Mesenchymal stem cell (in vitro differentiated cells and primary cell): ENCODE measurements at regions not wholly inside any gene's neighbourhood (a gene's known extent, or its start where the extent isn't known, plus 50 kb on each side); places are given as distances from the start of the nearest gene placed in this dataset.

Source experiments
- DNase-seq: peaks from one replicate; pipeline ENCODE4 v3.0.0-alpha.2; 2013
- H2AFZ ChIP-seq: one replicate; pipeline ENCODE4 v1.6.1; 2013; ENCODE audit warnings: low read depth, mild to moderate bottlenecking, control low read depth, inconsistent platforms, low read length, moderate library complexity
- H2AK5ac ChIP-seq: 2 replicates; pipeline ENCODE4 v1.6.1; 2013; ENCODE audit warnings: low read length, moderate library complexity, mild to moderate bottlenecking, inconsistent platforms; ENCODE audit not compliant: severe bottlenecking
- H2BK120ac ChIP-seq: one replicate; pipeline ENCODE4 v1.6.1; 2013; ENCODE audit warnings: low read depth, mild to moderate bottlenecking, inconsistent platforms, low read length, moderate library complexity
- H2BK12ac ChIP-seq, 2 experiments: one replicate each; pipeline ENCODE4 v1.6.1; 2013; ENCODE audit warnings: inconsistent platforms in 2 of 2, low read length in 2 of 2, mild to moderate bottlenecking in 2 of 2, moderate library complexity in 2 of 2, control low read depth in 1 of 2
- H2BK15ac ChIP-seq: one replicate; pipeline ENCODE4 v1.6.1; 2013; ENCODE audit warnings: mild to moderate bottlenecking, low read depth, inconsistent platforms; ENCODE audit not compliant: poor library complexity, severe bottlenecking
- H2BK5ac ChIP-seq: 2 replicates; pipeline ENCODE4 v1.6.1; 2013; ENCODE audit warnings: low read depth, mild to moderate bottlenecking, low read length, control low read depth, inconsistent platforms; ENCODE audit not compliant: poor library complexity, severe bottlenecking
- H3K14ac ChIP-seq, 2 experiments: one replicate each; pipeline ENCODE4 v1.6.1; 2013; ENCODE audit warnings: inconsistent platforms in 2 of 2, low read length in 2 of 2, control low read depth in 1 of 2, mild to moderate bottlenecking in 1 of 2, moderate library complexity in 1 of 2
- H3K18ac ChIP-seq, 2 experiments: one replicate each; pipeline ENCODE4 v1.6.1; 2013; ENCODE audit warnings: inconsistent platforms in 2 of 2, low read length in 2 of 2, control low read depth in 1 of 2, low read depth in 1 of 2, mild to moderate bottlenecking in 1 of 2
- H3K23ac ChIP-seq, 2 experiments: one replicate each; pipeline ENCODE4 v1.6.1; 2013; ENCODE audit warnings: inconsistent platforms in 2 of 2, low read length in 2 of 2, mild to moderate bottlenecking in 2 of 2, moderate library complexity in 2 of 2, control low read depth in 1 of 2
- H3K27ac ChIP-seq: 2 replicates; pipeline ENCODE4 v1.5.1; 2013; ENCODE audit warnings: mild to moderate bottlenecking, moderate library complexity, low read length, control low read depth, inconsistent platforms; ENCODE audit not compliant: poor library complexity, severe bottlenecking
- H3K27me3 ChIP-seq, 2 experiments: 2 replicates each; pipeline versions ENCODE4 v1.6.1 to v1.7.0; 2013; ENCODE audit warnings: low read length in 2 of 2, mild to moderate bottlenecking in 2 of 2, moderate library complexity in 2 of 2, control low read depth in 1 of 2, inconsistent platforms in 1 of 2; ENCODE audit not compliant: control insufficient read depth in 1 of 2, insufficient read depth in 1 of 2
- H3K36me3 ChIP-seq, 2 experiments: 2 replicates each; pipeline versions ENCODE4 v1.6.1 to v1.7.0; 2013; ENCODE audit warnings: low read length in 2 of 2, control low read depth in 1 of 2, inconsistent platforms in 1 of 2, low read depth in 1 of 2, mild to moderate bottlenecking in 1 of 2; ENCODE audit not compliant: insufficient read depth in 2 of 2, control insufficient read depth in 1 of 2
- H3K4ac ChIP-seq, 2 experiments: one replicate each; pipeline ENCODE4 v1.6.1; 2013; ENCODE audit warnings: inconsistent platforms in 2 of 2, low read length in 2 of 2, mild to moderate bottlenecking in 2 of 2, moderate library complexity in 2 of 2, control low read depth in 1 of 2, low read depth in 1 of 2
- H3K4me1 ChIP-seq: 2 replicates; pipeline ENCODE4 v1.6.1; 2013; ENCODE audit warnings: low read depth, low read length, control low read depth; ENCODE audit not compliant: control insufficient read depth, insufficient read depth
- H3K4me2 ChIP-seq: 2 replicates; pipeline ENCODE4 v1.6.1; 2013; ENCODE audit warnings: low read length, mild to moderate bottlenecking, inconsistent platforms; ENCODE audit not compliant: poor library complexity, severe bottlenecking
- H3K4me3 ChIP-seq, 2 experiments: 2 replicates each; pipeline versions ENCODE4 v1.5.1 to v1.7.0; 2013; ENCODE audit warnings: low read length in 2 of 2, mild to moderate bottlenecking in 2 of 2, control low read depth in 1 of 2, low read depth in 1 of 2; ENCODE audit not compliant: insufficient read depth in 1 of 2
- H3K79me1 ChIP-seq: replicated peaks from 2 replicates; pipeline ENCODE4 v1.6.1; 2013; ENCODE audit warnings: mild to moderate bottlenecking, control low read depth, low read length, inconsistent platforms; ENCODE audit not compliant: poor library complexity, severe bottlenecking
- H3K9ac ChIP-seq: 2 replicates; pipeline ENCODE4 v1.7.0; 2013; ENCODE audit warnings: mild to moderate bottlenecking, low read length, moderate library complexity
- H3K9me3 ChIP-seq: 2 replicates; pipeline ENCODE4 v1.7.0; 2013; ENCODE audit warnings: mild to moderate bottlenecking, low read length; ENCODE audit not compliant: control insufficient read depth
- H4K8ac ChIP-seq: one replicate; pipeline ENCODE4 v1.6.1; 2013; ENCODE audit warnings: inconsistent platforms, mild to moderate bottlenecking, low read length, moderate library complexity
- H4K91ac ChIP-seq: one replicate; pipeline ENCODE4 v1.6.1; 2013; ENCODE audit warnings: mild to moderate bottlenecking, low read length, inconsistent platforms
- WGBS: methylation state at CpG from one replicate; pipeline ENCODE4 v1.1.7; 2013; ENCODE audit warnings: mixed read lengths; 5-methylcytosine and 5-hydroxymethylcytosine counted together

- Histone ChIP-seq H3K14ac (no peak overlapping the region), H2AK5ac (no peak overlapping the region), H2BK12ac (no peak overlapping the region), H2BK15ac (no peak overlapping the region), H4K8ac (no peak overlapping the region), H3K36me3 (no peaks in the 10 kb centered on the region), H3K4ac (no peak overlapping the region), H3K4me2 (no peak overlapping the region), H2BK120ac (no peak overlapping the region), H3K23ac (no peak overlapping the region), H3K27me3 (peaks cover 0 to 5% of the 10 kb centered on the region in 2 experiments), H3K4me1 (no peaks in the 10 kb centered on the region), H3K79me1 (no peaks in the 10 kb centered on the region), H3K4me3 (no peak overlapping the region), H3K9ac (no peak overlapping the region), H4K91ac (no peak overlapping the region), H3K9me3 (no peaks in the 10 kb centered on the region), H2BK5ac (no peak overlapping the region), H3K18ac (no peak overlapping the region), H3K27ac (no peak overlapping the region), H2AFZ (no peak overlapping the region)
- WGBS, result 80% methylated on average over 4 of the region's 4 CpGs
- DNase-seq, result no peak
Measured at GRCh38 chr5:82480331-82480730, 202.2 kb upstream of the RPS23 start.

DNA sequence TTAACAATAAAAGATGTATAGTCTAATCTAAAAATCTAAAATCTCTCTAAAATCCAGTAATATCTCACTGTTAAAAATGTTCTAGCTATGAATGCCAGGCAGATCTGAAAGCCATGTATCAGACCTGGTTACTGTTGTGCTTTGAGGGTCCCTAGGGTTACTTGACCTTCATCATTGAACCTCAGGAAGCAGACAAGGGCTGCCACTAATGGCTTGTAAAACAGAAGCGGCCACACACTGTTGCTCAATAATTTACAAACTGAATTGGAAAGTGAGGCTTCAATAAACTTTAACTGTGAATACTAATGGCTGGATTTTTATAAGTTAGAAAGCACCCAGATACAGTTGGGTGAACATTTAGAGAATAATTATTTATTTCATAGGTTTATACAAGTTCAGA, 198.0 kb upstream of the RPS23 start:
- Histone ChIP-seq H3K18ac (no peak overlapping the region), H3K4me2 (no peak overlapping the region), H2AK5ac (no peak overlapping the region), H3K23ac (no peak overlapping the region), H2BK120ac (no peak overlapping the region), H3K4me1 (no peaks in the 10 kb centered on the region), H2BK12ac (no peak overlapping the region), H2AFZ (no peak overlapping the region), H2BK15ac (no peak overlapping the region), H3K9ac (no peak overlapping the region), H3K27ac (no peak overlapping the region), H3K79me1 (no peaks in the 10 kb centered on the region), H3K9me3 (no peaks in the 10 kb centered on the region), H3K14ac (no peak overlapping the region), H4K8ac (no peak overlapping the region), H3K4me3 (no peak overlapping the region), H2BK5ac (no peak overlapping the region), H4K91ac (no peak overlapping the region), H3K27me3 (no peaks in the 10 kb centered on the region), H3K4ac (no peak overlapping the region), H3K36me3 (no peaks in the 10 kb centered on the region)
- no peak for DNase-seq
- WGBS, result 71% methylated on average over 1 of the region's 1 CpG

DNA sequence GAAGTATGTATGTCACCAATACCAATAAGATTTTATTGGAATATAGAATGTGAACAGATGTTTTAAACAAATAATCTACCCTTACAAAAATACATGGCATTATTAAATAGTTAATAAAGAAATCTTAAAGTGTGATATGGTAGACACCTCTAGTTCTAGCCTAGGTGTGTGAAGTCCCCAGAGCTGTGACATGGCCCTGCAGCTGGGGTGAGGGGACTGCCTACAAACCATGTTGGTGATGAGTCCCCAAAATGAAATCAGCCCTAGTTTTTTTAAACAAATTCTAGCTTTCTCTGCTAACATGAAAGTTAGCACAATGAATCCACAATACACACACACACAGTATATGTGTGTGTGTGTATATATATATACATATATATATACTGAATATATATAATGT, 195.1 kb upstream of the RPS23 start:
- H2BK5ac ChIP-seq, result no peak overlapping the region
- no peaks in the 10 kb centered on the region for H3K9me3 ChIP-seq
- no peaks in the 10 kb centered on the region for H3K27me3 ChIP-seq
- no peak overlapping the region for H4K91ac ChIP-seq
- no peak overlapping the region for H3K14ac ChIP-seq
- no peak overlapping the region for H3K27ac ChIP-seq
- H3K4me1 ChIP-seq, result no peaks in the 10 kb centered on the region
- H2AFZ ChIP-seq, result no peak overlapping the region
- no peak overlapping the region for H4K8ac ChIP-seq
- H3K23ac ChIP-seq, result no peak overlapping the region
- no peak overlapping the region for H2BK12ac ChIP-seq
- no peak overlapping the region for H3K4me2 ChIP-seq
- H3K9ac ChIP-seq, result no peak overlapping the region
- no peak overlapping the region for H3K4me3 ChIP-seq
- no peak overlapping the region for H3K18ac ChIP-seq
- no peak overlapping the region for H2AK5ac ChIP-seq
- H2BK120ac ChIP-seq, result no peak overlapping the region
- DNase-seq, result no peak
- H3K79me1 ChIP-seq, result no peaks in the 10 kb centered on the region
- H2BK15ac ChIP-seq, result no peak overlapping the region
- no peak overlapping the region for H3K4ac ChIP-seq
- no peaks in the 10 kb centered on the region for H3K36me3 ChIP-seq

- H3K36me3 ChIP-seq, result no peaks in the 10 kb centered on the region
- no peak overlapping the region for H2AK5ac ChIP-seq
- no peak overlapping the region for H3K9ac ChIP-seq
- H3K27ac ChIP-seq, result no peak overlapping the region
- no peak overlapping the region for H3K18ac ChIP-seq
- no peak for DNase-seq
- H3K27me3 ChIP-seq, result no peaks in the 10 kb centered on the region
- no peak overlapping the region for H2BK120ac ChIP-seq
- no peak overlapping the region for H3K4ac ChIP-seq
- H2BK5ac ChIP-seq, result no peak overlapping the region
- no peaks in the 10 kb centered on the region for H3K4me1 ChIP-seq
- no peak overlapping the region for H3K23ac ChIP-seq
- no peak overlapping the region for H3K14ac ChIP-seq
- H2BK15ac ChIP-seq, result no peak overlapping the region
- no peak overlapping the region for H2AFZ ChIP-seq
- no peak overlapping the region for H4K8ac ChIP-seq
- no peak overlapping the region for H4K91ac ChIP-seq
- no peak overlapping the region for H3K4me3 ChIP-seq
- no peak overlapping the region for H3K4me2 ChIP-seq
- H3K9me3 ChIP-seq, result no peaks in the 10 kb centered on the region
- 98% methylated on average over 6 of the region's 6 CpGs for WGBS
- H3K79me1 ChIP-seq, result no peaks in the 10 kb centered on the region
- H2BK12ac ChIP-seq, result no peak overlapping the region
Measured at GRCh38 chr5:82470185-82470994, 192.2 kb upstream of the RPS23 start.
